NB4 (cell line): ENCODE measurements at regions not wholly inside any gene's neighbourhood (a gene's known extent, or its start where the extent isn't known, plus 50 kb on each side); places are given as distances from the start of the nearest gene placed in this dataset.
"Not testable (repeated sequence)": the region's sequence is repeated elsewhere in the genome, so short reads cannot be mapped to it uniquely, and the experiment has no call there.

ENCODE experiments used
- DNase-seq: peaks from one replicate; pipeline ENCODE4 v3.0.0; 2010; ENCODE audit warnings: low read depth
- H3K4me3 ChIP-seq: one replicate; pipeline ENCODE4 v1.5.1; 2011; ENCODE audit warnings: mild to moderate bottlenecking, low read depth, low read length, moderate library complexity
- MAX ChIP-seq: IDR thresholded peaks from 2 replicates; pipeline ENCODE4 v1.6.1; 2011; ENCODE audit warnings: low read depth, low read length
- MYC ChIP-seq: IDR thresholded peaks from 2 replicates; pipeline ENCODE4 v1.6.1; 2011; ENCODE audit warnings: low read depth, low read length
- POLR2A ChIP-seq: IDR thresholded peaks from 2 replicates; pipeline ENCODE4 v1.6.1; 2011; ENCODE audit warnings: mild to moderate bottlenecking; ENCODE audit not compliant: insufficient read length; ENCODE audit errors: extremely low read depth
- TF ChIP-seq, protein P1 (sequence below): IDR thresholded peaks from one replicate; pipeline ENCODE4 v1.5.1; 2012; ENCODE audit warnings: low read depth, low read length

DNA sequence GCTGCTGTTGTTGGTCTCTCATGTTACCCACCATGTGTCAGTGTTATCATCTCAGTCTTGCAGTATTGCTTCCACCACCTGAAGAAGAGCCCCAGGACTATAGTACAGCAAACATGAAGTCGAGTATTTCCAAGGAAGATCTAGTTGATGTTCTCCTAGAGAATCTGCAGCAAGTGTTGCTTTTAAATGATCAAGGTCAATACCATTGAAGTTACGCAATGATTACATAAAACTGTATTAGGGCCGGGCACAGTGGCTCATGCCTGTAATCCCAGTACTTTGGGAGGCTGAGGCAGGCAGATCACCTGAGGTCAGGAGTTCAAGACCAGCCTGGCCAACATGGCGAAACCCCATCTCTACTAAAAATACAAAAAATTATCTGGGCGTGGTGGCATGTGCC is 173.9 kb downstream of the TJP1 start:
- not testable (repeated sequence) for DNase-seq, H3K4me3 ChIP-seq

GRCh38 chr15:29645841-29646240 is 176.4 kb downstream of the TJP1 start:
- H3K4me3 ChIP-seq: no peak overlapping the region
- TF ChIP-seq MAX: no peak
- no peak for DNase-seq

DNA sequence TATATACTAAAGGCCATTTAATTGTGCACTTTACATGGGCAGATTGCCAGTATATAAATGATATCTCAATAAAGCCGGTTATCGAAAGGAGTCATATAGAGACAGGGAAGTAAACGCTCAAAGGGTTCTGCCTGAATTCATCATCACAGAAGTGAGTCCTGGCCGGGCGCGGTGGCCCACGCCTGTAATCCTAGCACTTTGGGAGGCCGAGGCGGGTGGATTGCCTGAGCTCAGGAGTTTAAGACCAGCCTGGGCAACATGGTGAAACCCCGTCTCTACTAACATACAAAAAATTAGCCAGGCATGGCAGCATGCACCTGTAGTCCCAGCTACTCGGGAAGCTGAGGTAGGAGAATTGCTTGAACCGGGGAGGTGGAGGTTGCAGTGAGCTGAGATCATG is 177.9 kb downstream of the TJP1 start:
- not testable (repeated sequence) for H3K4me3 ChIP-seq, DNase-seq

- TF ChIP-seq POLR2A (no peak), MAX (no peak), MYC (no peak)
- TF ChIP-seq, protein P1, sequence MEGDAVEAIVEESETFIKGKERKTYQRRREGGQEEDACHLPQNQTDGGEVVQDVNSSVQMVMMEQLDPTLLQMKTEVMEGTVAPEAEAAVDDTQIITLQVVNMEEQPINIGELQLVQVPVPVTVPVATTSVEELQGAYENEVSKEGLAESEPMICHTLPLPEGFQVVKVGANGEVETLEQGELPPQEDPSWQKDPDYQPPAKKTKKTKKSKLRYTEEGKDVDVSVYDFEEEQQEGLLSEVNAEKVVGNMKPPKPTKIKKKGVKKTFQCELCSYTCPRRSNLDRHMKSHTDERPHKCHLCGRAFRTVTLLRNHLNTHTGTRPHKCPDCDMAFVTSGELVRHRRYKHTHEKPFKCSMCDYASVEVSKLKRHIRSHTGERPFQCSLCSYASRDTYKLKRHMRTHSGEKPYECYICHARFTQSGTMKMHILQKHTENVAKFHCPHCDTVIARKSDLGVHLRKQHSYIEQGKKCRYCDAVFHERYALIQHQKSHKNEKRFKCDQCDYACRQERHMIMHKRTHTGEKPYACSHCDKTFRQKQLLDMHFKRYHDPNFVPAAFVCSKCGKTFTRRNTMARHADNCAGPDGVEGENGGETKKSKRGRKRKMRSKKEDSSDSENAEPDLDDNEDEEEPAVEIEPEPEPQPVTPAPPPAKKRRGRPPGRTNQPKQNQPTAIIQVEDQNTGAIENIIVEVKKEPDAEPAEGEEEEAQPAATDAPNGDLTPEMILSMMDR: no peak
- H3K4me3 ChIP-seq: no peak overlapping the region
- DNase-seq: no peak
Measured at GRCh38 chr15:29638781-29639180, 183.5 kb downstream of the TJP1 start.

- DNase-seq: no peak
- TF ChIP-seq, protein P1: no peak
- TF ChIP-seq MAX (no peak), MYC (no peak), POLR2A (no peak)
- no peak overlapping the region for H3K4me3 ChIP-seq
Measured at GRCh38 chr15:29638011-29638410, 184.3 kb downstream of the TJP1 start.

DNA sequence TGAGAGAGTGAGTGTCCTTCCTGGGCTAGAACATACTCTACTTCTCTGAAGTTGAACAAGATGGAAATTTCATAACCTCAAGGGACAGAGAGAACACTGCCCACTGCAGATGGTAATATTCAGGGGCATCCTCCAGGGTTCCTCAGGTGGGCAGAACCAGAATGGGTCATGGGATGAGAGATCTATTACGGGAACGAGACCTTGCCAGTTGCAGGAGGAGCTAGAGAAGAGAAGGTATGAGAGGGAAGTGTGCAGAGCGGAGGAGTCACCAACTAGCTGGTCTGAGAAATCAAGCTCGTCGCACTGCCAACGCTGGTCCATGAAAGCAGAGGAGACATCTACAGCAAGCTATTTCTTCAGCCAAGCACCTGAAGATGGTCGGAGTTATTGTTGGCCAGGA is 184.7 kb downstream of the TJP1 start:
- TF ChIP-seq POLR2A (no peak), MAX (no peak), MYC (no peak)
- TF ChIP-seq, protein P1: no peak
- no peak overlapping the region for H3K4me3 ChIP-seq
- DNase-seq: no peak

DNA sequence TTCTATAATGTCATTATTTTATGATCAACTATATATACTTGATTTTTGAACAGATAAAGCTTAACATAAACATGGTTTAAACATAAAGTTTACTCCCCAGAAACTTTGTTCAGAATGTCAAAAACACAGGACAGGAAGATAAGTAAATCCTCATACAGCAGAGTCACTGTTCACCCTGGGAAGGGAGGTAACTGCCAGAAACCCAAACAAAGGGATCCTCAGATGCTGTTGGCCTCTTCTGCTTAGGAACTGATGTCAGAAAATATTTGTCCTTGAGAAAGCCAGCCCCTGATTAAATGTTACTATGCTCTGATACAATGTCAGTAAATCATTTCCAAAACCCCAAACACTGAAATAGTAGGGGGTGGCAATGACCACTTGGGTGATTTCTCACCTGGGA is 185.3 kb downstream of the TJP1 start:
- DNase-seq: no peak
- no peak overlapping the region for H3K4me3 ChIP-seq
- TF ChIP-seq MYC: no peak
- TF ChIP-seq POLR2A: no peak
- TF ChIP-seq MAX: no peak
- TF ChIP-seq, protein P1: no peak

GRCh38 chr15:29636140-29636539 is 186.1 kb downstream of the TJP1 start:
- no peak for TF ChIP-seq MYC
- no peak for DNase-seq
- no peak overlapping the region for H3K4me3 ChIP-seq
